ENCODE measurements at regions not wholly inside any gene's neighbourhood (a gene's known extent, or its start where the extent isn't known, plus 50 kb on each side); places are given as distances from the start of the nearest gene placed in this dataset.

GRCh38 chr1:193451606-193452005 lies 265.2 kb upstream of the B3GALT2 start:
- TF ChIP-seq EZH2phosphoT487 (IDR thresholded peaks at IDR 0.05; ENCODE audit: borderline replicate concordance, low read depth, low read length) (no peak), CTCF (conservative IDR thresholded peaks at IDR 0.05; ENCODE audit: low read length) (no peak)
